ENCODE measurements at regions not wholly inside any gene's neighbourhood (a gene's known extent, or its start where the extent isn't known, plus 50 kb on each side); places are given as distances from the start of the nearest gene placed in this dataset.

DNA sequence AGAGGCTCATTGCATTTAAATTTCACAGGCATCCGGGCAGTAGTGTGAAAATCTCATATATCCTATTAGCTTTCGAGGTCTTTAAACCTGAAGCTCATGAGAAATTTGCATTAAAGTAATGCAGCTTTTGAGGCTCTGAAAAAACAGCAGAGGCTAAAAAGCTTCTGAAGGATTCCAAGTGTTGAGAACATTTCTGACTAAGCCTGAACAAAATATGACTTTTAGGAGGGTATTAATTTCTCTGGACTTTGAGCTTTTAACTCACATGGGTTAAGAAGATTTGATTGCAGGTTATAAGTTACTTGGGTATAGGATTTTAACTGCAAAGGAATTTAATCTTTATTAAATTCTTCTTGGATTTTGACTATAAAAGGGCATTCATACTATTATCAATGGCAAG lies 743.9 kb downstream of the TLE1 start:
- TF ChIP-seq, protein P1, sequence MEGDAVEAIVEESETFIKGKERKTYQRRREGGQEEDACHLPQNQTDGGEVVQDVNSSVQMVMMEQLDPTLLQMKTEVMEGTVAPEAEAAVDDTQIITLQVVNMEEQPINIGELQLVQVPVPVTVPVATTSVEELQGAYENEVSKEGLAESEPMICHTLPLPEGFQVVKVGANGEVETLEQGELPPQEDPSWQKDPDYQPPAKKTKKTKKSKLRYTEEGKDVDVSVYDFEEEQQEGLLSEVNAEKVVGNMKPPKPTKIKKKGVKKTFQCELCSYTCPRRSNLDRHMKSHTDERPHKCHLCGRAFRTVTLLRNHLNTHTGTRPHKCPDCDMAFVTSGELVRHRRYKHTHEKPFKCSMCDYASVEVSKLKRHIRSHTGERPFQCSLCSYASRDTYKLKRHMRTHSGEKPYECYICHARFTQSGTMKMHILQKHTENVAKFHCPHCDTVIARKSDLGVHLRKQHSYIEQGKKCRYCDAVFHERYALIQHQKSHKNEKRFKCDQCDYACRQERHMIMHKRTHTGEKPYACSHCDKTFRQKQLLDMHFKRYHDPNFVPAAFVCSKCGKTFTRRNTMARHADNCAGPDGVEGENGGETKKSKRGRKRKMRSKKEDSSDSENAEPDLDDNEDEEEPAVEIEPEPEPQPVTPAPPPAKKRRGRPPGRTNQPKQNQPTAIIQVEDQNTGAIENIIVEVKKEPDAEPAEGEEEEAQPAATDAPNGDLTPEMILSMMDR (IDR thresholded peaks at IDR 0.05) = no peak
- no peak for TF ChIP-seq POLR2A (IDR thresholded peaks at IDR 0.05)
